ENCODE measurements at regions not wholly inside any gene's neighbourhood (a gene's known extent, or its start where the extent isn't known, plus 50 kb on each side); places are given as distances from the start of the nearest gene placed in this dataset.

- no peaks in the 10 kb centered on the region for H3K9me3 Mint-ChIP-seq (ENCODE audit: unreplicated experiment)
- peaks cover 15% of the 10 kb centered on the region for H3K27me3 Mint-ChIP-seq (ENCODE audit: unreplicated experiment)
- H3K4me3 Mint-ChIP-seq (ENCODE audit: unreplicated experiment) = no peak overlapping the region
- DNase-seq (ENCODE audit: extremely low spot score, unreplicated experiment) = no peak
- H3K36me3 Mint-ChIP-seq (ENCODE audit: unreplicated experiment) = no peaks in the 10 kb centered on the region
- TF ChIP-seq CTCF (IDR thresholded peaks at IDR 0.05) = no peak
- H3K4me1 Mint-ChIP-seq (ENCODE audit: unreplicated experiment) = peaks cover 7% of the 10 kb centered on the region
- H3K27ac Mint-ChIP-seq (ENCODE audit: unreplicated experiment) = no peak overlapping the region
Measured at GRCh38 chr3:69500604-69501003, 114.7 kb upstream of the FRMD4B start.

- no peak for DNase-seq (ENCODE audit: extremely low spot score, unreplicated experiment)
- no peaks in the 10 kb centered on the region for H3K36me3 Mint-ChIP-seq (ENCODE audit: unreplicated experiment)
- no peak overlapping the region for H3K27ac Mint-ChIP-seq (ENCODE audit: unreplicated experiment)
- H3K4me1 Mint-ChIP-seq (ENCODE audit: unreplicated experiment) = peaks cover 7% of the 10 kb centered on the region
- H3K4me3 Mint-ChIP-seq (ENCODE audit: unreplicated experiment) = no peak overlapping the region
- H3K27me3 Mint-ChIP-seq (ENCODE audit: unreplicated experiment) = peaks cover 15% of the 10 kb centered on the region
- no peaks in the 10 kb centered on the region for H3K9me3 Mint-ChIP-seq (ENCODE audit: unreplicated experiment)
- TF ChIP-seq CTCF (IDR thresholded peaks at IDR 0.05) = no peak
Measured at GRCh38 chr3:69499899-69500421, 114.1 kb upstream of the FRMD4B start.

GRCh38 chr3:69499422-69499821 is 113.5 kb upstream of the FRMD4B start:
- no peak for TF ChIP-seq CTCF (IDR thresholded peaks at IDR 0.05)
- H3K27ac Mint-ChIP-seq (ENCODE audit: unreplicated experiment) = no peak overlapping the region
- no peaks in the 10 kb centered on the region for H3K36me3 Mint-ChIP-seq (ENCODE audit: unreplicated experiment)
- no peak overlapping the region for H3K4me3 Mint-ChIP-seq (ENCODE audit: unreplicated experiment)
- no peaks in the 10 kb centered on the region for H3K9me3 Mint-ChIP-seq (ENCODE audit: unreplicated experiment)
- H3K27me3 Mint-ChIP-seq (ENCODE audit: unreplicated experiment) = peaks cover 15% of the 10 kb centered on the region
- no peak for DNase-seq (ENCODE audit: extremely low spot score, unreplicated experiment)
- peaks cover 5% of the 10 kb centered on the region for H3K4me1 Mint-ChIP-seq (ENCODE audit: unreplicated experiment)

- H3K27me3 Mint-ChIP-seq (ENCODE audit: unreplicated experiment) = peaks cover 20% of the 10 kb centered on the region
- H3K4me3 Mint-ChIP-seq (ENCODE audit: unreplicated experiment) = no peak overlapping the region
- H3K4me1 Mint-ChIP-seq (ENCODE audit: unreplicated experiment) = no peaks in the 10 kb centered on the region
- DNase-seq (ENCODE audit: extremely low spot score, unreplicated experiment) = no peak
- H3K27ac Mint-ChIP-seq (ENCODE audit: unreplicated experiment) = no peak overlapping the region
- H3K9me3 Mint-ChIP-seq (ENCODE audit: unreplicated experiment) = no peaks in the 10 kb centered on the region
- no peak for TF ChIP-seq CTCF (IDR thresholded peaks at IDR 0.05)
- no peaks in the 10 kb centered on the region for H3K36me3 Mint-ChIP-seq (ENCODE audit: unreplicated experiment)
Measured at GRCh38 chr3:69496856-69497255, 111.0 kb upstream of the FRMD4B start.

- Mint-ChIP-seq H3K9me3 (ENCODE audit: unreplicated experiment) (no peaks in the 10 kb centered on the region), H3K4me1 (ENCODE audit: unreplicated experiment) (no peaks in the 10 kb centered on the region), H3K4me3 (ENCODE audit: unreplicated experiment) (no peak overlapping the region), H3K36me3 (ENCODE audit: unreplicated experiment) (no peaks in the 10 kb centered on the region), H3K27ac (ENCODE audit: unreplicated experiment) (no peak overlapping the region), H3K27me3 (ENCODE audit: unreplicated experiment) (peaks cover 44% of the 10 kb centered on the region)
- no peak for TF ChIP-seq CTCF (IDR thresholded peaks at IDR 0.05)
- DNase-seq (ENCODE audit: extremely low spot score, unreplicated experiment) = no peak
Measured at GRCh38 chr3:69494185-69494584, 108.3 kb upstream of the FRMD4B start.

All from osteocyte (in vitro differentiated cells).